ENCODE measurements at regions not wholly inside any gene's neighbourhood (a gene's known extent, or its start where the extent isn't known, plus 50 kb on each side); places are given as distances from the start of the nearest gene placed in this dataset.

DNA sequence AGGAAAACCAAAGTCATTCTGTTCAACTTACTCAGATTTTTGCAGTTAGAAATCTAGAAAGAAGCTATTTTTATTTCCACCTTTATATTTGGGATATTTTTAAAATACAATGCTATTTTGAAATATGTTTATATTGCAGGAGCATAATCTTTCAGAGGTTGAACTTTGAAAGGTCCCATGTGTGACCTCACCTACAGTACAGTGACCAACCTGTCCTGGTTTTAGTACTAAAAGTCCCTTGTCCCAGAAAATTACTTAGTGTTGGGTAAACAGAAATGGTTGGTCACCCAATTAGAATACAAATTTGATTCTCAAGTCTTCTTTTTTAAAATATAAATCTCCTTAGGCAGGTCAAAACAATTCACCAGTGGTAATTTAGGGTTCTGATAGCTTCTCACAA, 141.6 kb upstream of the FRMD4B start:
- Mint-ChIP-seq H3K9me3 (ENCODE audit: low read depth) (no peaks in the 10 kb centered on the region), H3K36me3 (ENCODE audit: low read depth) (no peaks in the 10 kb centered on the region), H3K4me3 (no peak overlapping the region), H3K27me3 (peaks cover 4% of the 10 kb centered on the region), H3K27ac (no peak overlapping the region), H3K4me1 (no peaks in the 10 kb centered on the region)
- no peak for DNase-seq
- ATAC-seq: no peak
- intact Hi-C loops (cut with DNase I, micrococcal nuclease): no loop called here
- CTCF ChIA-PET: no interaction called here
- POLR2A ChIA-PET: no interaction called here

DNA sequence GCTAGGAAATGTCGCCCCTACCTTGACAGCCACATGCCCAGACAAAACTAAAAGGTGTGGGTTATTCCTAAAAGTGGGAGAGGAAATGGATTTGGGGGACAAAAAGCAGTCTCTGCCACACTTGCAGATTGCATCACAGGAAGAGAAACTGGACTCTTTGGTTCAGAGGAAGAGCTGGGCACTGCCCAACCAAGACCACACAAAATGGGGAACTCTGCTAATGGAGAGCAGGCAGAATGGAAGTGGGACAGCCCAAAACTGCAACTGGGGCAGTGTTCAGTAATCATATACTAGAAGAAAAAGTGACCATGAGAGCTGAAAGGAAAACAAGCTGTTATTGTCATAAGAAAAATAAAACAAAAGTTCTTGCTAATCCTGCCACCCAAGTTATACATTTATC, 138.9 kb upstream of the FRMD4B start:
- intact Hi-C loops (cut with DNase I, micrococcal nuclease): no loop called here
- Mint-ChIP-seq H3K27ac (no peak overlapping the region), H3K4me1 (no peaks in the 10 kb centered on the region), H3K36me3 (ENCODE audit: low read depth) (no peaks in the 10 kb centered on the region), H3K9me3 (ENCODE audit: low read depth) (no peaks in the 10 kb centered on the region), H3K4me3 (no peak overlapping the region), H3K27me3 (peaks cover 1% of the 10 kb centered on the region)
- ATAC-seq (no peak), DNase-seq (no peak)
- POLR2A ChIA-PET: no interaction called here
- CTCF ChIA-PET: no interaction called here

DNA sequence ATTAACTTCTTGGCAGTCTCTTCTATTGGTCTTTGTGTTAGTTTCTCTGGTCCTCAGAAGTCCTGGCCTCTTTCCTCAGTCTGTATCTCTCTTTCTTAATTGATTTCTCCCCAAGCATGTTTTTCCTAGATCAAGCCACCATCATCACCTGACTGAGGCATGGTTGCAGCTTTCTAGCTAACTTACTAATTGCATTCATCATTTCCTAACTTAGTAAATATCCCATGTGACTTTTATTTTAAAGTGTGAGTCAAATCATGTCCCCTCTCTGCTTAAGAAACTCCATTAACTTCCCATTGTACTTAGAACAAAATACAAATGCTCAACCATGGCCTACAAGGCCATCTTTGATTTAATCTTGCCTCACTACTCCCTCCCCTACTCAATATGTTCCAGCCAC, 135.4 kb upstream of the FRMD4B start:
- intact Hi-C loops (cut with DNase I, micrococcal nuclease): no loop called here
- Mint-ChIP-seq H3K36me3 (ENCODE audit: low read depth) (no peaks in the 10 kb centered on the region), H3K27me3 (no peaks in the 10 kb centered on the region), H3K9me3 (ENCODE audit: low read depth) (no peaks in the 10 kb centered on the region), H3K4me3 (no peak overlapping the region), H3K4me1 (no peaks in the 10 kb centered on the region), H3K27ac (no peak overlapping the region)
- no peak for ATAC-seq
- POLR2A ChIA-PET: no interaction called here
- CTCF ChIA-PET: interaction anchor here (0.6 kb wide), 1 partner anchor 367 kb away, joined by 3 read pairs; no protein-coding TSS in a partner anchor
- DNase-seq: no peak

DNA sequence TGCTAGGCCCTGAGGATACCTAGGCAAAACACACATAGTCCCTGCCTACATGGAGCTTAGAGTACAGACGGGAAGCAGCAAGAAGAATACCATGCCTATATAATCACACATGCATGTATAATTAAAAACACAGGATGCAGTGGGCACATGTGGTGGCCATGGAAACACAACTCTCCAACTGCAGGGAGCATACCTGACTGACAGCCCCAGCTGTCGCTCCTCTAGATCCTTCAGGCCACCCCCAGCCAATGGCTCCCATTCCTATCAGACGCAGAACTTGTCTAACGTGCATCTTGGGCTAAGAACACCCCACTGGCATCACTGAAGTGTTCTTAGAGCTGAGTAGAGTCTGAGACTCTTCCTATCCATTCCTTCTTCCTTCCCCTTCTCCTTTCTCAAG, 125.5 kb upstream of the FRMD4B start:
- no peak overlapping the region for H3K4me3 Mint-ChIP-seq
- POLR2A ChIA-PET: no interaction called here

DNA sequence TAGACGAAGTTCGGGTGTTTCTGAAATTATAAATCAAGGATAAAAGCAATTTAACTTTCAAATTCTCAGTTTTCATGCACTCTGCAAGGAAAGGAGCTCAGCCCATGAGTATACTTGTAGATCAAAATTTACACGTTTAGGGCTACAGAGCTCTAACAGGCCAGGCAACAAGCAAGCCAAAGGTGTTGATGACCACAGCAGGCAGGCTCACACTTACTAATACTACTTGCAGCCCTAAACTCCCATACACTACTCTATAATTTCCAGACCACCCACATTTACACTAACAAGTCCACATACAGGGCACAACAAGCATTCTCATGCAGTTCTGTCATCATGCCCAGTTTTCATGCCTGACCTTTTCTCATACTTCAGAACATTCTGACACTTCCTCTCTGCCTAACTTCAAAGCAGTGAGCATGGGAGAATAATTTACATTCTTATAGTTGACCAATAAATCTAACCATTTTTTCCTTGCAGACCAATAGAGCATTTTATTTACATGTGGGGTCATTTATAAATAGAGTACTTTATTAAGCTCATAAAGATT, 124.7 kb upstream of the FRMD4B start:
- no peaks in the 10 kb centered on the region for H3K36me3 Mint-ChIP-seq (ENCODE audit: low read depth)
- ChIA-PET POLR2A (no interaction called here), CTCF (interaction anchor here (0.6 kb wide), 1 partner anchor 33 kb away, joined by 4 read pairs; no protein-coding TSS in a partner anchor)
- no peak for ATAC-seq
- no peak overlapping the region for H3K27ac Mint-ChIP-seq
- H3K4me1 Mint-ChIP-seq: no peaks in the 10 kb centered on the region
- intact Hi-C loops (cut with DNase I, micrococcal nuclease): no loop called here
- no peak for DNase-seq
- H3K4me3 Mint-ChIP-seq: no peak overlapping the region
- H3K27me3 Mint-ChIP-seq: peaks cover 12% of the 10 kb centered on the region
- peaks cover 2% of the 10 kb centered on the region for H3K9me3 Mint-ChIP-seq (ENCODE audit: low read depth)

More for the DNA sequence above, 125.5 kb upstream of the FRMD4B start:
- intact Hi-C loops (cut with DNase I, micrococcal nuclease): no loop called here
- Mint-ChIP-seq H3K36me3 (ENCODE audit: low read depth) (no peaks in the 10 kb centered on the region), H3K9me3 (ENCODE audit: low read depth) (peaks cover 2% of the 10 kb centered on the region), H3K27me3 (peaks cover 12% of the 10 kb centered on the region), H3K4me1 (no peaks in the 10 kb centered on the region), H3K27ac (no peak overlapping the region)
- ATAC-seq (no peak), DNase-seq (no peak)
- CTCF ChIA-PET: no interaction called here

DNA sequence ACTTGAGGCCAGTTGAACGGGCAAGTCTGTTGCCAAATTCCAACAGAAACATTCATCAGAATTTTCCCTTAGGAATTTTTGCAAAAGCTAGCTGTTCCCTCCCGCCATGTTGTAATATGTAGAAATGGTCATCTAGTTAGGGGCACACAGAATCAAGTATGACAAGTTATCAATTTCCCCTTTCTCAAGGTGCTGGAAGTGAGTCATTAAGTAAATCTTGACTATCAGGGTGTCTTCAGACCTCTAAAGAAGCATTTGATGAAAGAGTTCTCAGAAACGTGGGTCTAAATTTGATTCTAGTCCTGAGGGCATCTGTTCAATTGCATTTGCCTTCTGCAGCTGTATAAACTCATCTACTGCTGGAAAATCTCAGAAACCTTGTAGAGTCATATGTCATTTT, 123.4 kb upstream of the FRMD4B start:
- ChIA-PET CTCF (no interaction called here), POLR2A (no interaction called here)
- ATAC-seq (no peak), DNase-seq (no peak)
- no peaks in the 10 kb centered on the region for H3K9me3 Mint-ChIP-seq (ENCODE audit: low read depth)
- peaks cover 14% of the 10 kb centered on the region for H3K27me3 Mint-ChIP-seq
- no peaks in the 10 kb centered on the region for H3K4me1 Mint-ChIP-seq
- H3K27ac Mint-ChIP-seq: no peak overlapping the region
- no peak overlapping the region for H3K4me3 Mint-ChIP-seq
- no peaks in the 10 kb centered on the region for H3K36me3 Mint-ChIP-seq (ENCODE audit: low read depth)
- intact Hi-C loops (cut with DNase I, micrococcal nuclease): no loop called here

DNA sequence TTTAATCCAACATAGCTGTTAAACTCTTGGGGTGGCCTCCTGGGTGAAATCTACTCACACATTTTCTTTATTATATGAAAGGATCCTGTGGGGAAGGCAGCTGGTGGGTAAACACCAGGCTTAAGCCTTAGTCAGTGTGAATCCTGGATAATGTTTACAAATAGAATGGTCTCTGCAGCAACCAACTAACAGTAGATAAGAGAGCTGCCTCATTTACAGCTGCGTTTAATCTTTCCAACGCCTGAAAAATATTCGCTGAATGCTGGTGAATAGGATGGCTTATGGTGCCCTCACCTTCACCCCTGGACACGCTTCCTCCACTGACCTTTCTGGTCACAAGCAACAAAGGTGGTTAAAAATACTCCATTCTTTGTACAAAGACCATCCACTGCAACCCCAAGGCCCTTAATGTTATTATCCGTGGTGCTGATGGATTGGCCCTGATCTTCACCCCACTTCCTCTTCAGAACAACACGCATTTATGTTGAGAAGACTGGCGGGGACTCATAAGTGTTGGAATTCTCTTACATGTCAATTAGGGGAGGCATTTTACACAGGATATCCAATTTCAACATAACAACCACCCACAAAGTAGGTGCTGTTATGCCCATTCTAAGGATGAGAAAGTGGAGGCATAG, 120.0 kb upstream of the FRMD4B start:
- CTCF ChIA-PET: no interaction called here
- DNase-seq (no peak), ATAC-seq (no peak)
- H3K4me1 Mint-ChIP-seq: no peaks in the 10 kb centered on the region
- H3K9me3 Mint-ChIP-seq (ENCODE audit: low read depth): no peaks in the 10 kb centered on the region
- H3K36me3 Mint-ChIP-seq (ENCODE audit: low read depth): no peaks in the 10 kb centered on the region
- no peak overlapping the region for H3K4me3 Mint-ChIP-seq
- H3K27me3 Mint-ChIP-seq: peaks cover 10% of the 10 kb centered on the region
- POLR2A ChIA-PET: no interaction called here
- no peak overlapping the region for H3K27ac Mint-ChIP-seq
- intact Hi-C loops (cut with DNase I, micrococcal nuclease): no loop called here

DNA sequence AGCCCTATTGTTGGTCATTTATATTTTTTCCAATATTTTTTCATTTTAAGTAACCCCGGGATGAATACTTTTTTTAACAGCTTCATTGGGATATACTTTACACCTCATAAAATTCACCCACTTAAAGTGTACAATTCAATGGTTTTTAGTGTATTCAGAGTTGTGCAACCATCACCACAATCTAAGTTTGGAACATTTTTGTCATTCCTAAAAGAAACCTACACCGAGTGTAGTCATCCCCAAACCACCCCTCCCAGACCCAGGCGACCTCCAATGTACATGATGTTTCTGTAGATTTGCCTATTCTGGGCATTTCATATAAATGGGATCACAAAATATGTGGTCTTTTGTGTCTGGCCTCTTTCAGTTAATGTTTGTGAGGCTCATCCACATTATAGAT, 118.3 kb upstream of the FRMD4B start:
- Mint-ChIP-seq H3K36me3 (ENCODE audit: low read depth) (no peaks in the 10 kb centered on the region), H3K4me3 (no peak overlapping the region), H3K27ac (no peak overlapping the region), H3K27me3 (peaks cover 8% of the 10 kb centered on the region), H3K9me3 (ENCODE audit: low read depth) (no peaks in the 10 kb centered on the region), H3K4me1 (no peaks in the 10 kb centered on the region)
- ChIA-PET CTCF (no interaction called here), POLR2A (no interaction called here)
- no peak for DNase-seq
- ATAC-seq: no peak
- intact Hi-C loops (cut with DNase I, micrococcal nuclease): no loop called here

DNA sequence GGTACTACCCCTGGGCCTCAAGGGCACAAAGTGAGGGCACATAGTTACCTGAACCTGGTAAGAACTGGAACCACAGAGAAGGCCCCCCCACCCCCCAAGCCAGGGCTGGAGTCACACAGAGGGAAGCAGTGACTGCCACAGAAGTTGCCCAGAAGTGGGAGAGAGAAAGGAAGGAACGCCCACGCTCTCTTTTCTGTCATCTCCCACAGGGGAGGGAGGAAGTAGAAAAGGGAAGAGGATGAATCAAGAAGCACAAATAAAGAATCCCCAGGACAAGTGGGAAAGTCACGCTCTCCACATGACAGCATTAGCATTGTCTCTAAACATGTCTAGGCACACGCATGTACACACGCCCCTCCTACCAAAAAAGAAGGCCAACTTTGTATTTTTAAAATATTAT, 114.7 kb upstream of the FRMD4B start:
- Mint-ChIP-seq H3K27me3 (peaks cover 9% of the 10 kb centered on the region), H3K4me3 (no peak overlapping the region), H3K9me3 (ENCODE audit: low read depth) (no peaks in the 10 kb centered on the region), H3K27ac (no peak overlapping the region), H3K36me3 (ENCODE audit: low read depth) (no peaks in the 10 kb centered on the region), H3K4me1 (no peaks in the 10 kb centered on the region)
- ChIA-PET CTCF (no interaction called here), POLR2A (no interaction called here)
- no peak for DNase-seq
- ATAC-seq: no peak
- intact Hi-C loops (cut with DNase I, micrococcal nuclease): no loop called here

DNA sequence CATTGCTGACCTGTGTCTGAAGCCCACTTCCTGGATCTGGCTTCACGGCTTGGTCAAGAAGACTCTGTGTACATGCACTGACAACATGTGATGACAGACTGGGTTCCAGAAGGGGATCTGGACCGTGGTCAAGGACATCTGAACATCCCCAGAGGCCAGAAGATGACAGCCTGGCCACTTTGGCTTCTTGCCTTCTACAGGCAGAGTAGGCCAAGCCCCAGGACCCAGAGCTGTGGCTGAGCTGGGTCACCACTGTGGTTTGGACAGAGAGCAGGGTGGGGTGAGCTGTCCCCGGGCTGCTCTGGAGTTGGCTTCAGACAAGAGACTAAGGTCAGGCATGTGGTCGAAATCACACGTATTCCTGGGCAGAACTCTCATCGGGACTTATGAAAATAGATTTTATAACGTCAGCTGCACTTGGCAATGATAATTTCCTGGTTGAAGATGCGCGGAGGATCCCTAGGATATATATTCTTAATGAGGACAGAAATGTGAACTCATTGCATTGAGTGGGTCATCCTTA, 114.1 kb upstream of the FRMD4B start:
- Mint-ChIP-seq H3K27me3 (peaks cover 9% of the 10 kb centered on the region), H3K9me3 (ENCODE audit: low read depth) (no peaks in the 10 kb centered on the region), H3K4me1 (no peaks in the 10 kb centered on the region), H3K36me3 (ENCODE audit: low read depth) (no peaks in the 10 kb centered on the region), H3K27ac (no peak overlapping the region), H3K4me3 (no peak overlapping the region)
- DNase-seq (no peak), ATAC-seq (no peak)
- ChIA-PET POLR2A (no interaction called here), CTCF (no interaction called here)
- intact Hi-C loops (cut with DNase I, micrococcal nuclease): no loop called here

DNA sequence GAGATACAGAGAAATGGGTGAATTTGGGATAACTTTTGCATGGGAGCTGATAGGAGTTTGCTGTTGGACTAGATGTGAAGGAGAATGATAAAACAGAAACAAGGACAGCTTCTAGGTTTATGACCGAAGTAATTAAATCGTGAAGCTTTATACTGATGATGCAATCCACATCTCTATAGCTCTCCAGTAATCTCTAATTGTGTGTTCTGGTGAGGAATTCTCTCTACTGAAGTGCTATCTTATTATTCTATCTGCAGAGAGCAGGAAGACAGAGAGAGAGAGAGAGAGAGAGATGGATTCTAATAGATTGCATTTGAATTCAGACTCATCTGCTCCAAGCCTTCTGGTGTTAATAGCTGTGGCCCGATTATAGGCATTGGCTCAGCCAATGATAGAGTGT, 113.5 kb upstream of the FRMD4B start:
- intact Hi-C loops (cut with DNase I, micrococcal nuclease): no loop called here
- Mint-ChIP-seq H3K36me3 (ENCODE audit: low read depth) (no peaks in the 10 kb centered on the region), H3K4me1 (no peaks in the 10 kb centered on the region), H3K27ac (no peak overlapping the region), H3K4me3 (no peak overlapping the region), H3K27me3 (peaks cover 8% of the 10 kb centered on the region), H3K9me3 (ENCODE audit: low read depth) (no peaks in the 10 kb centered on the region)
- ATAC-seq (no peak), DNase-seq (no peak)
- CTCF ChIA-PET: no interaction called here
- POLR2A ChIA-PET: interaction anchor here (0.6 kb wide), 1 partner anchor 10 kb away, joined by 3 read pairs; no protein-coding TSS in a partner anchor

DNA sequence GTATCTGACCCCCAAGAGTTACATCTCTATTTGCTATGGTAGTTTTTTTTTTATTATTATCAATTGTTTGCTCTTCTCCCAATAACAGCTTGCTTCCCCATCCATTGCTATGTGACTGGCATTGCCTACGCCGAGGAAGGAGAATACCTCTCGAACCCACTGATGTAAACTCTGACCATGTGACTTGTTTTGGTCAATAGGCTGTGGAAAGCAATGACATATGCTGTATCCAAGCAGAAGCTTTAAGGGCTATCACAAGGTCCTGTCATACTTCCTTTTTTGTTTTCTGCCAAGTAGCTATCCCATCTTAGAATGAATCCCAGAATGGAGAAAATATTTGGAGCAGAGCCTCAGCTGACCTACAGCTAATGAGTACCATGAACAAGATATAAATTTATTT, 111.0 kb upstream of the FRMD4B start:
- ChIA-PET CTCF (interaction anchor here (0.6 kb wide), 1 partner anchor 21 kb away, joined by 4 read pairs; no protein-coding TSS in a partner anchor), POLR2A (no interaction called here)
- no peak for ATAC-seq
- no peaks in the 10 kb centered on the region for H3K36me3 Mint-ChIP-seq (ENCODE audit: low read depth)
- H3K4me3 Mint-ChIP-seq: no peak overlapping the region
- intact Hi-C loops (cut with DNase I, micrococcal nuclease): no loop called here
- no peak overlapping the region for H3K27ac Mint-ChIP-seq
- no peaks in the 10 kb centered on the region for H3K4me1 Mint-ChIP-seq
- H3K27me3 Mint-ChIP-seq: peaks cover 5% of the 10 kb centered on the region
- DNase-seq: no peak
- no peaks in the 10 kb centered on the region for H3K9me3 Mint-ChIP-seq (ENCODE audit: low read depth)
